Astrocyte of the cerebellum (primary cell): ENCODE measurements at regions not wholly inside any gene's neighbourhood (a gene's known extent, or its start where the extent isn't known, plus 50 kb on each side); places are given as distances from the start of the nearest gene placed in this dataset.

Experiments used
- DNase-seq: peaks from one replicate; pipeline ENCODE4 v3.0.0-alpha.2; 2011; ENCODE audit warnings: low read depth
- H3K4me3 ChIP-seq: 2 replicates; pipeline ENCODE4 v1.5.1; 2011; ENCODE audit warnings: mild to moderate bottlenecking, low read depth, low read length, moderate library complexity
- CTCF ChIP-seq: IDR thresholded peaks from 2 replicates; pipeline ENCODE4 v1.5.1; 2012; ENCODE audit warnings: low read length, low read depth, moderate library complexity, mild to moderate bottlenecking; ENCODE audit errors: missing control alignments
- in situ Hi-C: cut with HindIII; loops from 2 replicates; pipeline ENCODE4 v1.10.0; 2017; ENCODE audit warnings: low sequenced_read_pairs

- no peak for DNase-seq
- in situ Hi-C loops = no loop called here
- no peak for TF ChIP-seq CTCF
- H3K4me3 ChIP-seq = no peak overlapping the region
Measured at GRCh38 chr2:43133708-43134570, 92.5 kb downstream of the ZFP36L2 start.

- no peak for TF ChIP-seq CTCF
Measured at GRCh38 chr2:43133336-43133707, 93.1 kb downstream of the ZFP36L2 start.

GRCh38 chr2:43132683-43133301, 93.6 kb downstream of the ZFP36L2 start:
- in situ Hi-C loops = no loop called here

More at GRCh38 chr2:43133336-43133707, 93.1 kb downstream of the ZFP36L2 start:
- in situ Hi-C loops = no loop called here
- no peak overlapping the region for H3K4me3 ChIP-seq
- DNase-seq = no peak

GRCh38 chr2:43131890-43132682, 94.3 kb downstream of the ZFP36L2 start:
- TF ChIP-seq CTCF = no peak
- H3K4me3 ChIP-seq = no peak overlapping the region
- in situ Hi-C loops = no loop called here
- DNase-seq = no peak

More at GRCh38 chr2:43132683-43133301, 93.6 kb downstream of the ZFP36L2 start:
- no peak for DNase-seq
- no peak for TF ChIP-seq CTCF
- H3K4me3 ChIP-seq = no peak overlapping the region

GRCh38 chr2:43131051-43131889, 95.1 kb downstream of the ZFP36L2 start:
- in situ Hi-C loops = no loop called here
- no peak overlapping the region for H3K4me3 ChIP-seq
- DNase-seq = peak; percentile 45
- TF ChIP-seq CTCF = peak; percentile 33

GRCh38 chr2:43130548-43130875, 95.9 kb downstream of the ZFP36L2 start:
- in situ Hi-C loops = no loop called here
- DNase-seq = no peak
- TF ChIP-seq CTCF = no peak
- no peak overlapping the region for H3K4me3 ChIP-seq
